ENCODE measurements at regions not wholly inside any gene's neighbourhood (a gene's known extent, or its start where the extent isn't known, plus 50 kb on each side); places are given as distances from the start of the nearest gene placed in this dataset.

GRCh38 chr20:11671015-11671511, 246.6 kb upstream of the BTBD3 start:
- TF ChIP-seq CTCF (IDR thresholded peaks at IDR 0.05; ENCODE audit: low read depth, low read length), result no peak
- DNase-seq (ENCODE audit: low read depth, low spot score), result no peak
- no peak overlapping the region for H3K4me3 ChIP-seq (ENCODE audit: low read depth, low read length)
- in situ Hi-C loops (cut with HindIII; ENCODE audit: low sequenced_read_pairs), result no loop called here

GRCh38 chr20:11672959-11673358, 244.7 kb upstream of the BTBD3 start:
- DNase-seq (ENCODE audit: low read depth, low spot score), result no peak
- in situ Hi-C loops (cut with HindIII; ENCODE audit: low sequenced_read_pairs), result no loop called here
- no peak overlapping the region for H3K4me3 ChIP-seq (ENCODE audit: low read depth, low read length)
- TF ChIP-seq CTCF (IDR thresholded peaks at IDR 0.05; ENCODE audit: low read depth, low read length), result no peak

GRCh38 chr20:11675920-11676629, 241.6 kb upstream of the BTBD3 start:
- H3K4me3 ChIP-seq (ENCODE audit: low read depth, low read length), result no peak overlapping the region
- in situ Hi-C loops (cut with HindIII; ENCODE audit: low sequenced_read_pairs), result no loop called here
- no peak for TF ChIP-seq CTCF (IDR thresholded peaks at IDR 0.05; ENCODE audit: low read depth, low read length)
- DNase-seq (ENCODE audit: low read depth, low spot score), result peak; percentile 28

- peak; percentile 81 for TF ChIP-seq CTCF (IDR thresholded peaks at IDR 0.05; ENCODE audit: low read depth, low read length)
- peak; percentile 34 for DNase-seq (ENCODE audit: low read depth, low spot score)
- no peak overlapping the region for H3K4me3 ChIP-seq (ENCODE audit: low read depth, low read length)
- in situ Hi-C loops (cut with HindIII; ENCODE audit: low sequenced_read_pairs), result no loop called here
Observed at GRCh38 chr20:11676630-11677287, 240.9 kb upstream of the BTBD3 start.

- DNase-seq (ENCODE audit: low read depth, low spot score), result no peak
- TF ChIP-seq CTCF (IDR thresholded peaks at IDR 0.05; ENCODE audit: low read depth, low read length), result no peak
- in situ Hi-C loops (cut with HindIII; ENCODE audit: low sequenced_read_pairs), result no loop called here
- no peak overlapping the region for H3K4me3 ChIP-seq (ENCODE audit: low read depth, low read length)
Observed at GRCh38 chr20:11677428-11677827, 240.3 kb upstream of the BTBD3 start.

- no peak overlapping the region for H3K4me3 ChIP-seq (ENCODE audit: low read depth, low read length)
- in situ Hi-C loops (cut with HindIII; ENCODE audit: low sequenced_read_pairs), result no loop called here
- DNase-seq (ENCODE audit: low read depth, low spot score), result no peak
- no peak for TF ChIP-seq CTCF (IDR thresholded peaks at IDR 0.05; ENCODE audit: low read depth, low read length)
Observed at GRCh38 chr20:11677836-11678235, 239.9 kb upstream of the BTBD3 start.

Data from astrocyte of the spinal cord (primary cell).